GM21360 (cell line): ENCODE measurements at regions not wholly inside any gene's neighbourhood (a gene's known extent, or its start where the extent isn't known, plus 50 kb on each side); places are given as distances from the start of the nearest gene placed in this dataset.

Source experiments
- ATAC-seq: cut with Tn5 transposase; IDR thresholded peaks from one replicate; pipeline ENCODE4 v1.9.1; 2021; ENCODE audit warnings: mild to moderate bottlenecking, moderate library complexity; ENCODE audit not compliant: unreplicated experiment

GRCh38 chr5:115378754-115379153 lies 82.3 kb upstream of the CCDC112 start:
- no peak for ATAC-seq

GRCh38 chr5:115377468-115378217 lies 81.2 kb upstream of the CCDC112 start:
- ATAC-seq, result peak; percentile 67

- no peak for ATAC-seq
These were observed 79.4 kb upstream of the CCDC112 start for GRCh38 chr5:115375893-115376292.

- no peak for ATAC-seq
These were observed 77.8 kb upstream of the CCDC112 start for GRCh38 chr5:115374057-115374775.

- no peak for ATAC-seq
These were observed 75.7 kb upstream of the CCDC112 start for GRCh38 chr5:115372146-115372545.

GRCh38 chr5:115369430-115370144 lies 73.1 kb upstream of the CCDC112 start:
- no peak for ATAC-seq

GRCh38 chr5:115366223-115366622 lies 69.8 kb upstream of the CCDC112 start:
- no peak for ATAC-seq

GRCh38 chr5:115363879-115364278 lies 67.4 kb upstream of the CCDC112 start:
- ATAC-seq, result no peak

- ATAC-seq, result no peak
These were observed 63.7 kb upstream of the CCDC112 start for GRCh38 chr5:115360046-115360685.

GRCh38 chr5:115355767-115356381 lies 59.4 kb upstream of the CCDC112 start:
- no peak for ATAC-seq

GRCh38 chr5:115355095-115355494 lies 58.6 kb upstream of the CCDC112 start:
- ATAC-seq, result no peak

GRCh38 chr5:115354246-115354645 lies 57.8 kb upstream of the CCDC112 start:
- no peak for ATAC-seq

GRCh38 chr5:115352571-115352970 lies 56.1 kb upstream of the CCDC112 start:
- ATAC-seq, result no peak

GRCh38 chr5:115351356-115352195 lies 55.1 kb upstream of the CCDC112 start:
- no peak for ATAC-seq

- no peak for ATAC-seq
These were observed 54.4 kb upstream of the CCDC112 start for GRCh38 chr5:115350894-115351293.

- ATAC-seq, result no peak
These were observed 52.8 kb upstream of the CCDC112 start for GRCh38 chr5:115349001-115349817.

- ATAC-seq, result no peak
These were observed 51.7 kb upstream of the CCDC112 start for GRCh38 chr5:115348175-115348574.
